NCI-H2171 (cell line): ENCODE measurements at regions not wholly inside any gene's neighbourhood (a gene's known extent, or its start where the extent isn't known, plus 50 kb on each side); places are given as distances from the start of the nearest gene placed in this dataset.
"Not testable (repeated sequence)": the region's sequence is repeated elsewhere in the genome, so short reads cannot be mapped to it uniquely, and the experiment has no call there.

ENCODE experiments used
- DNase-seq: peaks from one replicate; lab custom pipeline; 2025; lab: John Stamatoyannopoulos, UW

DNA sequence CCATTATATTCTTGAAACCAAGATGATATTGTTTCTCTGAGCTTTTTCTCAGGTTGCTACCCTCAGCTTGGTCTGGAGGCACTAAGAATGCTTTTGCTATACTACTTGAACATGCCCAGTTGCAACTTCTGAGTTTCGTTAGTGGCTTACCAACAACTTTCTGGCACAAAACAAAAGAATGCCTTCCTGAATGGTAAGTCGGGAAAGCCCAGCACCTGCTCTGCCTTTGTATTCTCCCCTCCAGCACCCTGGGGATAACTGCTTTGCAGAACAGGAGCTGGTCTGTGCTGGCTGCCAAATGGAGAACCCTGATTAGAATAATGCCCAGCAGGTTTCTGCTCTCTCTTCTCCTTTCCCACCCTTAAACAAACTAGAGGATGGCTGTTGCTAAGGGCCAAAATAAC, 149.3 kb downstream of the TGFB2 start:
- no peak for DNase-seq

DNA sequence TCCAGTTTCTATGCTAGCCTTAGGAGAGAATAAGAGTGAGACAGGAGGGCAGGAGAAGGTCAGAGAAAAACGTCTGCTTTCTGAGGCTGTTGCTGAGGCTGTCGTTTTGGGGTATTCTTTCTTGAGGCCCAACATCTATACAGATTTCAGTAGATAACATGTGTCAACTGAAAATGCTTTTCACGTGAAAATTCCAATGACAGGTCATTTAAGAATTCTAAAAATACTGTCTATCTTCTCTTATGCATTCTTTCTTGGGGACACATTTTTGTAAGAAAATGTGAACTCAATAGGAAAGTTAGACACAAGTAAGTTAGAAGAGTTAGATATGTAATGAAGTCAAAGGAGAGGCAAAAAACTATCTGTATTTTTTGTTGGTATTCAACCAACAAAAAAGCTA, 150.8 kb downstream of the TGFB2 start:
- DNase-seq, result no peak

DNA sequence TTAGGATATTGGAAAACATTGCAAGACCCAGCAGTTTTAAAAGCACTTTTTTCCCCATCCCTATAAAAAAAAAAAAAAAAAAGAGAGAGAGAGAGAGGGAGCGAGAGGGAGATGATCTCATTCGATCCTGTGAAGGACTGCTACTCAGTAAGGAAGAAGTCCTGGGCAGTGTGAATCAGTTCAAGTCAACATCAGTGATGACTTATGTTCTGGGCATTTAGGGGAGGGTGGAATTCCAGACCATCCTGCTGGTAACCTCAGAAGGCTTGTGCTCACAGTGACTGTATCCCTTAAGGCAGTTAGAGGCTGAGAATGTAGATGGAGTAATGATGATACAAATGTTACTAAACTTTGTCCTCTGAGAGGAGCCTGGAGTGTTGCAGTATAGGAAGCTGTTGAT, 151.4 kb downstream of the TGFB2 start:
- DNase-seq, result no peak

DNA sequence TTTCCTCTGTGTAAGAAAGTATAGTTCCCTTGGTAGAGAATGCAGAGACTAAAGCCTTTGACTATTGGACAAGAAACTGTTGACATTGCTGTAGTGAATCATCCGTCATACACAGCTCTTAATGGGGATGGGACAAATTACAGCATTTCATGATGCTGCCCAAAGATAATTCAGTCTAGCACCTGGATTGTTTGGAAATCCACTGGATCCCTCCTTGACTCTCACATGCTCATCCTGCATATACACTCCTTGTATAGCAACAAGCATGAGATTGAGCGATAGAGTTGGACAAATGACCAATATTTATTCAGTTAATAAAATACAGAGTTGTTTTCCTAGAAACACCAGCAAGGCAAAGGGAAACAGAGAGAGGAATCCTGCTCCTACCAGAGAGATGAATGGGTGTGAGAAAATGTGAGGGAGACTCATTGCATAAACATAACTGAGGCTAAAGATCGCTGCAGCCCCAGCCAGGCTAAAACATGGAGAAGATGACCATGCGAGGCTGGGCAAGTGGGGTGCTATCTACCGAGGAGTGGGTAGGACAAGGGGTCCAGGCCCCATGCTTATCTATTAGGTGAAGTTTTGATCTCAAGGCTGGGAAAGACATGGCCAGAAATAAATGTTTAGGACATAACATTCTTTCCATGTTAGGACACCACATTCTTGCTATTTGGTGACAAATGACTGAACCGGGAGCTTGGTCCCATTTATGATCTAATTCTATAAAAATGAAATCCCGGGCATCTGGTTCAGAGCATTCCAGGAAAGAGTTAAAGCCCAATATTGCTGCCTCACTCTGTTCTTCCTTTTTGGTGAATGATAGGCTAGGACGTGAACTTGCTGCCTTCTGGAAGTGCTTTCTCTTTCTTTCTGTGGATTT, 153.2 kb downstream of the TGFB2 start:
- DNase-seq, result no peak

DNA sequence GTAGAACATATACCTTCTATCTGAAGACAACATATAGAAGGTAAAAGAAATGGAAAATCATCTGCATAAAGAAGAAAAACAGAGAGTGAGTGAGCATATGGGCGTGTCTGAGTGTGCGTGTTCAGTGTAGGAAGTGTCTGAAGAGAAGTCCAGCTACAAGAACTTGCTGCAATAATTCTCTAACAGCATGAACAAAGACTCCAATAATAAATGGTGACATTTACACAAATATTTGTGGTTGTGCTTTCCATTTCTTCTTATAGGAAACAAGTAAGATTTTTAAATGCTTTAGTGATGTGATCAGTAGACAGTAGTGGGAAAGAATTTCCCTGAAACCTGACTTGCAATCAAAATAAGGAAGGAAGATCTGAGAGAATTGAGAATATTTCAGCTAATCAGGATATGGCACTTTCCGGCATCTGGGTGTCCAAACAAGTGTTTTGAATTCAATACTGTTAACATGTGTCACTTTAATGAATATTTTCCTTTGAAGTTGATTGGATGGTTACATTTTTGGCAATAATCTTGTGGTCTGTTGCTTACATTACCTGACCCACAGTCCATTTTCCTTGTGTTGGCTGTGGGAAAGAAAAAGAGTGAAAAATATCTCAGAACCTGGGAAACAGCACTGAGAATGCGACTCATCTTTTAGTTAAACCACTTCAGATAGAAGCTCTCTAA, 154.0 kb downstream of the TGFB2 start:
- no peak for DNase-seq

DNA sequence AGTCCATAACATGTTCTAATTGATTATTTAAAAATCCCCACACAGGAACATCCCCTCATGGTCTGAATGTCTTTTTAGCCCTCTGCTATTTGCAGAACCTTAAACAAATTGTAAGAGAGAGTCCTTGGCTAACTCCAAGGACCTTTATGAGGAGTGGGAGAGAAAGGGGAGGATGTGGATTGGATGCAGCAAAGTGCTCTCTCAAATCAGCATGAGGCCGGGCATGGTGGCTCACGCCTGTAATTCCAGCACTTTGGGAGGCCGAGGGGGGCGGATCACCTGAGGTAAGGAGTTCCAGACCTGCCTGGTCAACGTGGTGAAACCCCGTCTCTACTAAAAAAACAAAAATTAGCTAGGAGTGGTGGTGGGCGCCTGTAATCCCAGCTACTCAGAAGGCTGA, 154.8 kb downstream of the TGFB2 start:
- no peak for DNase-seq

DNA sequence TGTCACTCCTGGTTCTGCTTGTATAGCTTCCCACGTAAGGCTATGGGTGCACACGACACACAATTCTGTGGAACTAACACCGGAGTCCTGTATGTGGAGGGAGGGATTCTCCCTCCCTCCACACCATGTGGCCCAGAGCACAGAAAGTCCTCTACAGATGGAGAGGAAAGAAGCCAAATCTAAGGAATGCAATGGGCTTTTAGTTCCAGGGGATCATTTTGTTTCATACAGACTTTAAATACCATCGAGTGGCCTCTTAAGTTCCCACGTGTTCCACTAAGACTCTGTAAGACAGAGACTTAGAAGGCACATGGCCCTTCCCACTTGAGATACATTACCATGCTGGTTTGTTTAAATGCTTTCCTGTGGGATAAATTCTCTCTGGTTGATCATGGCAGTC, 156.0 kb downstream of the TGFB2 start:
- DNase-seq, result no peak

GRCh38 chr1:218502383-218502782, 157.2 kb downstream of the TGFB2 start:
- DNase-seq, result no peak

DNA sequence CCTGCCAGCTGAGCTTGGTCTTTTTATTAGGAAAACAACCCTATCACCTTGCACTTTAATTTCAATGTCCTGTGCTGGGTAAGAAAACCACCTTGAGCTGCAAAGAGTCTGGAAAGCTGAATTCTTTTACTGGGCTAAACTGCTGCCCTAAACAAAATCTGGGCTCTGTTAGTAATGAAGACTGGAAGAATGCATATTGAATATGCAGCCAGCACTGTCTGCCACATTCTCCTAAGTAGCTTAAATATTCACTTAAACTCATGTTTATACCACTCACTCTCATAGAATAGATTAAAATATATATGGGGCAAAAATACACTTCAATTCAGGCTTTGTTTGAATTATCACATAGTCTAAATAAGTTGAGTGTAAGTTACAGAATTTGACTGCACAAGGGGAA, 158.0 kb downstream of the TGFB2 start:
- no peak for DNase-seq

GRCh38 chr1:218507355-218508002, 162.3 kb downstream of the TGFB2 start:
- DNase-seq, result no peak

DNA sequence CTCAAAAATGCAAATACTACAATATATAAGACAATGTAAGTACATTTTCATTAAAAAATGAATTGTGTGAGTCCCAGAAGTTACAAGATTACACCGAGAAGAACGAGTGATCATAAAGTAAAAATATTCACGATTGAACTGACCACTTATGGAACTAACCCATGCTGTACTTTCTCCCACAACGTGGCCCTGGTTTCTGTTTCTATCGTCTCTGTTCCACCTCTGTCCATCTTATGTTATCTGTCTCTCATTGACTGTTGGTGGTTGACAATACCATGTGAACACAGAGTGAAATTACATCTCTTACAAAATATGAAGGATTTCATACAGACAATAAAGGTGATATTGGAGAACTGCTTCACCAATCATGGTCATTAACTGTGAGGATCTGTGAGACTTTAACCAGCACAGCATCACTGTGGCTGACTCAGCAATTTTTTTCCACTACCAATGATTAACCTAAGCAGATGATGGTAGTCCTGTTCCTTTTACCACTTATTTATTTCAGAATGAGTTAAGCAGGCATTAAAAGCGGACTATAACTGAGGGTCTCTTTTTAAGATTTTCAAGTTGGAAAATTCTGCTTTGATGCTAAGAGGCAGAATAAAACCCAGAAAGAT, 165.1 kb downstream of the TGFB2 start:
- DNase-seq, result no peak

- DNase-seq, result no peak
These were observed 168.2 kb downstream of the TGFB2 start for GRCh38 chr1:218513328-218513727.

DNA sequence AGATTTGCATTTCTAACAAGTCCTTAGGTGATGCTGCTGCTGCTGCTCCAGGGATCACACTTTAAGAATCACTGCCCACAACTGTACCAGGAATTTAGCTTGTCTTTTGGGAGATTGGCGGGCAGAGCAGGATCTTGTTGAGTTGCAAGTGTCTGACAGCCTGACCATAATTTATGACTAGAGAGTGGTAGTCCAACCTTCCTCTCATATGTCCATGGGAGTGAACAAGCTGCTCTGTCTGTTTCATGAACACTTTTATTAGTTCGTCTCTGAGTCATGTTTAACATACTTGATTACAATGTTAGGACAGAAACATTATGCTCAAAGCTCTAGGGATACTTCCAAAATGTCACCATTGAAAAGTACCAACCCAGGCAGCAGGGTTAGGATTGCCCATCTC, 169.6 kb downstream of the TGFB2 start:
- no peak for DNase-seq

DNA sequence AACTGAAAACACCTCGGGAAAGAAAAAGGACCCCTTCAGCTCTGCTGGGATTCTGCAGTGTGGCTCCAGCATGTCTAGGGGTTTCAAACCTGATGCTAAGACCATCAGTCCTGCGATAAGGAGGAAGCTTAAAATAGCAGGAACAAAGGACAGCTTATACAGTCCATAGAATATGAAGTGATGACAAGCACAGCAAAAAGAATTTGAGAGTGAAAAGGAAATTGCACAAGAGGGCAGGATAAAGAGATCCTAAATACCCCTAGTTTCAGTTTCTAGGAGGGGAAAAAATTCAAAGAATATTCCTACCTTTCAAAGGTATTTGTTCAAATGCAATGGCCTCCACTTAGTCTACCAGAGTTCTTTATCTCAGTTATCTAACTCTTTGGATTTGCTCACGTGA, 171.4 kb downstream of the TGFB2 start:
- DNase-seq, result no peak

DNA sequence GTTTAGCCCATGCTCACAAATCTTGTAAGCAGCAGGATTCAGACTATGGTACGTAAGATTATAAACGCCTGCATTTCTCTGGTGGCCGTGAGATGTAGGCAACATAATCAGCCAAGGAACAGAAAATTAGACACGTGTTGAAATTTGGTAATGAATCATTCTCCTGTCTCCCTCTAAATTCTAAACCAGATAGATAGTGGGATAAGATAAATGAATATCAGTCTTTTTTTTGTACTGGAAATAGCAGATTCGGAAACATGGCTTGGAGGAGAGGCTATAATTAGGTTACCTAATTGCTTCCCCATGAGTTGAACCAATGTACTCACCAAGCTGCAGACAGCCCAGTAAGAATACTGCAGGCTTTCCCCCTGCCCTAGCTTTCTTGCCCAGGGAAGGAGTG, 172.3 kb downstream of the TGFB2 start:
- no peak for DNase-seq

DNA sequence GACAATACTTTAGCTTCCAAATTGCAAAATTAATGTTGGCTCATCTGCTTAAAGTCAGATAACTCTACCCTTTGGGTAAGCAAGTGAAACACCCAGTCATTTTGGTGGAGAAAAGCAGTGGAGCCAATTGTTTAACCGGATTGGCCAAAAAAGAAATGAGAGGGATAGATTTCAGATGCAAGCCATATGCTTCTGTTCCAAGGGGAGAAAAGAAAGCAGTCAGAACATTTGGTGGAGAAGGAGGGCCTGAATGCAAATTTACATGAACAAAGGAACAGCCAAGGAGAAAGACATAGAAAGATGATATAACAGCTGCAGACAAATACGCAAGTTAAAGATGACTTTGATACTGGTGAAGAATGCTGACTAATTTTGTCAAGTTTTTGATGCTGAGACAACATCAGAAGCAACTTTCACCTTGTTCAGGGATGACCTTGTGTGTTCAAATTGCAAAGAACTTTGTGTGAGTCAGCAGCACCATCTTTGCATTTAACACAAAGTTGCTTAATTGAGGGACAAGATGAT, 173.1 kb downstream of the TGFB2 start:
- DNase-seq, result no peak

DNA sequence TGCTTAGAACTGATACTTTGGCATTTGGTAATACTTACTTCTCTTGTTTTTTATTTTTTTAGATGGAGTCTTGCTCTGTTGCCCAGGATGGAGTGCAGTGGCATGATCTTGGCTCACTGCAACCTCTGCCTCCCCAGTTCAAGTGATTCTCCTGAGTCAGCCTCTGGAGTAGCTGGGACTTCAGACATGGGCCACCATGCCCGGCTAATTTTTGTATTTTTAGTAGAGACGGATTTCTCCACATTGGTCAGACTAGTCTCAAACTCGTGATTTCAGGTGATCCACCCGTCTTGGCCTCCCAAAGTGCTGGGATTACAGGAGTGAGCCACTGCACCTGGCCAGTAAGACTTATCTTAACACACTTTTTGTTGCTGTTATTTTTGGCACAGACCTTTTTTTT, 175.5 kb downstream of the TGFB2 start:
- not testable (repeated sequence) for DNase-seq

- DNase-seq, result no peak
These were observed 176.5 kb downstream of the TGFB2 start for GRCh38 chr1:218521414-218522169.

- no peak for DNase-seq
These were observed 179.4 kb downstream of the TGFB2 start for GRCh38 chr1:218524526-218524925.

DNA sequence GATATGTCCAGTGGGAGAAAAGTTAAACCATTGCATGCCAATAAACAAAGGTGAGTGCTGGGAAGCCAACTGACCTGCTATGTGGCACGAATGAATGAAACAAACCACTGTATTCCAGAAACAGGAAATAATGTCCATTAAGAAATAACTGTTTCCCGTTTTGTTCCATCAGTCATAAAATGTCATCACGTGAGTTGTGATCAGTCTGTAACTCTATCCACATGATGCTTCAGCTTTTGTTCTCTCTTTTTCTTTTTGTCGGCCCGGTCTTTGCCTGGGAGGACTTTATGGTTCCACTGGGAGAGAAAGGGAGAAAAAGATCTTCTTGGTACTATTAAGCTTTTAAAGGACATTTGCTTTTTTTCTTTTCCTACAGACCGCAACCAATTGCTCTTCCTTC, 179.9 kb downstream of the TGFB2 start:
- no peak for DNase-seq

DNA sequence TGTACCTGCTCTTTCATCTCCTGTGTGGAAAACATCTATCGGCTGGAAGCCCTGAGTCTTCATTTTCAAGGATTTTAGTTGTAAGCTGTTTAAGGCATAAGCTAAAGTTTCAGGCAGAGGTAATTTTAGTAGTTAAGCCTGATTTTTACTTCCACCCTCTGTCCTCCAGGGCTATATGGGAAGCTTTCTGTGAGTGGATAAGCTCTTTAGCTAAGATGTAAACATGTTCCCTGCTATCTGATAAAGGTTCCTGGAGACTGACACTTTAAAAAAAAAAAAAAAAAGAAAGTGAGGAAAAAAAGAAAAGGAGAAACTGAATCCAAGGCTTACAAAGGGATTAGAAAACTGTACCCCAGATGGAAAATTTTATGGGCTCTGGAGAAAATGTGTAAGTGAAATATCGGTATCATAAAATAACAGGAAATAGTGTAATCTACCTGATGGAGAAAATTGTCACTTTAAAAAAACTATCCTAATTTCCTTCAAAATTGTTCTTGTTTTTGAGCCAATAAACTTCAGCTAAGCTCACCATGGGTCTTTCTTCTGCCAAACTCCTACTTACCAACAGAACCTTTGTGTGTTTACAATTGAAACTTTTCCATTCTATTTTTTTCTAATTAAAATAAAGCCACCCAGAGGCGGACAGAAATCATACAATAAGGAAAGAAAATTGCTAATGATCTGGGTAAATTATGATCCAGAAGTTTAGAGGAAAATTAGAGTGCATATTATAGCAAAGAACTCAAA, 180.5 kb downstream of the TGFB2 start:
- DNase-seq, result no peak
